ENCODE measurements at regions not wholly inside any gene's neighbourhood (a gene's known extent, or its start where the extent isn't known, plus 50 kb on each side); places are given as distances from the start of the nearest gene placed in this dataset.
"Not testable (repeated sequence)": the region's sequence is repeated elsewhere in the genome, so short reads cannot be mapped to it uniquely, and the experiment has no call there.

DNA sequence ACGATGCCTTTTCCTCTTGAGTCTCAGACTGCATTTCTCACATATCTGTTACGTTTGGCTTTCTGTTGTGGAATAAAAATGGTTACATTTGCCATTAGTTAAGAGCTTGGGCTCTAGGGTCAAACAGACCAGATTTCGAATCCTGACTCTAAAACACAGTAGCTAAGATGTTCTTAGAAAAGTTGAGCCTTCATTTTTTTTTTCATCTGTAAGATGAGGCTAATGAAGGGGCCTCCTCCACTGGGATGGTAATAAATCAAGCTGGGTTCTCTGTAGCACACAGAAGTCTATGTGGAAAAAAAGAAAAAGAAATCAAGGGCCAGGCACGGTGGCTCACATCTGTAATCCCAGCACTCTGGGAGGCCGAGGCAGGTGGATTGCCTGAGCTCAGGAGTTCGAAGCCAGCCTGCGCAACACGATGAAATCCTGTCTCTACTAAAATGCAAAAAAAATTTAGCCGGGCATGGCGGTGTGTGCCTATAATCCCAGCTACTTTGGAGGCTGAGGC is 49.9 kb upstream of the CAPRIN1 start:
- no peaks in the 10 kb centered on the region for H3K36me3 ChIP-seq (ENCODE audit: control insufficient read depth, insufficient read depth, low read length)
- no peaks in the 10 kb centered on the region for H3K9me3 ChIP-seq (ENCODE audit: control insufficient read depth, low read length)
- no peak for DNase-seq

DNA sequence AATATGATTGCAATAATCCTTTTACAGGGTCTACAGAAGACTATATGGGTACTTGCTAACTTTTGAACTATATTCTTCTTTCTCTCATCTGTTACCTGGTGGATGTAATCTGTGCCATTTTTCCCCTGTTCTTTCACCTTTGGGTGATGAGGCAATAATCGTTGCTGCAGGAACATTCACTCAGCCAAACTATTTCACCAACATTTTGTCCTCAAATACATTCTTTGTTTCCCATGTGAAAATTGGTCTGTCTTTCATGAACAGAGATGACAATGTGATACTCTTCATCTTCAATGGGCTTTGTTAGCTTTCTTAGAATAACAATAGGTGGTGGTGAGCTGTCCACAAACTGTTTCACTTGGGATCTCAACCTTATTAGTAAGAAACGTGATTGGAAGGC is 52.1 kb upstream of the CAPRIN1 start:
- DNase-seq, result no peak
- Histone ChIP-seq H3K4me3 (ENCODE audit: insufficient read depth, low read depth, low read length, poor library complexity, severe bottlenecking) (no peak overlapping the region), H3K4me1 (ENCODE audit: control insufficient read depth, insufficient read depth, low read length, poor library complexity, severe bottlenecking) (no peaks in the 10 kb centered on the region), H3K9me3 (ENCODE audit: control insufficient read depth, low read length) (no peaks in the 10 kb centered on the region), H3K27me3 (replicated peaks; ENCODE audit: control insufficient read depth, insufficient read depth, low read length, poor library complexity, severe bottlenecking) (peaks cover 4% of the 10 kb centered on the region), H3K36me3 (ENCODE audit: control insufficient read depth, insufficient read depth, low read length) (no peaks in the 10 kb centered on the region), H3K27ac (ENCODE audit: insufficient read depth, low read length, poor library complexity, severe bottlenecking) (no peak overlapping the region)

More for the DNA sequence above, 49.9 kb upstream of the CAPRIN1 start:
- peaks cover 4% of the 10 kb centered on the region for H3K27me3 ChIP-seq (replicated peaks; ENCODE audit: control insufficient read depth, insufficient read depth, low read length, poor library complexity, severe bottlenecking)
- no peak overlapping the region for H3K4me3 ChIP-seq (ENCODE audit: insufficient read depth, low read depth, low read length, poor library complexity, severe bottlenecking)
- H3K27ac ChIP-seq (ENCODE audit: insufficient read depth, low read length, poor library complexity, severe bottlenecking), result no peak overlapping the region
- H3K4me1 ChIP-seq (ENCODE audit: control insufficient read depth, insufficient read depth, low read length, poor library complexity, severe bottlenecking), result no peaks in the 10 kb centered on the region

GRCh38 chr11:33997584-33998251 is 53.8 kb upstream of the CAPRIN1 start:
- no peak overlapping the region for H3K4me3 ChIP-seq (ENCODE audit: insufficient read depth, low read depth, low read length, poor library complexity, severe bottlenecking)

DNA sequence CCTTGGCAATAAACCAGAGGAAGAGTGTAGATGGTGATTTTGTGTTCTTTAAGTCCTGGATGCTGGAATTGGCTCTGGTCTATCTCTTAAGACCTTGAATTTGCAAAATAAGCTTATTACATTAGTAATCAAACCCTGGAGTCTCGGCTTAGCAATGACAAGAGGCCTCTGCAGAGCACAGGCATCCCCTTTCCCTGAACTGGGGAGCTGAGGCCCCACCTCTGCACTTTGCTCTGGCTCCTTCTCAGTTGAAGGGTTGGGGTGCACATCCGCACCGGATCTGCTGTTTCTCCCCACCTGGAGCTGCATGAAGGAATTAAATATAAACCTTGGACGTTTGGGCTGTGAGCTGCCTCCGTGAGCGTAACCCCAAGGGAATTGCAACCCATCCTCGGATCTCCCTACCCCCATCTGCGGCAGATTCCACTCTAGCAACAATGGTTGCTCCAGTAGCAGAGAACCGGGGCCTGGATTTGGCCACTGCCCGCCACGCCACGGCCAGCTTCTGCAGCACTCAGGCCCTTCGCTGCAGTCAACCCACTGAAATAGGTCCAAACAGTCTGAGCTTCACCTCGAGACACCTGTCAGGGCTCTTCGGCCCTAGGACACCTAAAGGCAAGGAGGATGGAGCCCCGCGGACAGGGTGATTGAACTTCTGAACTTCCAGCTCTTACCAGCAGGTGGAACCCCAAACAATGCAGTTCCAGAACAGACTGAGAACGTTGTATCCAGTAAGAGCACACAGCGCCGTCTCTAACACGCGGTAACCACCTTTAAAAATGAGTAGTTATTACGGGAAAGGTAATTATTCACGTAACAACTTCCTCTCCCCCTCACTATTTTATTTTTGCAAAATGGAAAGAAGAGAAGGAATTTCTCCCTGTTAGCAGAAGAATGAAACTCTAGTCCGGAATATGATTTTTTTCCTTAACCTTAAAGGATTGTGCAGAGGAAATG is 54.8 kb upstream of the CAPRIN1 start:
- Histone ChIP-seq H3K4me1 (ENCODE audit: control insufficient read depth, insufficient read depth, low read length, poor library complexity, severe bottlenecking) (no peaks in the 10 kb centered on the region), H3K36me3 (ENCODE audit: control insufficient read depth, insufficient read depth, low read length) (no peaks in the 10 kb centered on the region), H3K9me3 (ENCODE audit: control insufficient read depth, low read length) (no peaks in the 10 kb centered on the region), H3K27me3 (replicated peaks; ENCODE audit: control insufficient read depth, insufficient read depth, low read length, poor library complexity, severe bottlenecking) (peaks cover 4% of the 10 kb centered on the region), H3K4me3 (ENCODE audit: insufficient read depth, low read depth, low read length, poor library complexity, severe bottlenecking) (no peak overlapping the region), H3K27ac (ENCODE audit: insufficient read depth, low read length, poor library complexity, severe bottlenecking) (no peak overlapping the region)
- peak; percentile 33 to 55 (median 47) for DNase-seq

More at GRCh38 chr11:33997584-33998251, 53.8 kb upstream of the CAPRIN1 start:
- H3K4me1 ChIP-seq (ENCODE audit: control insufficient read depth, insufficient read depth, low read length, poor library complexity, severe bottlenecking), result no peaks in the 10 kb centered on the region
- H3K36me3 ChIP-seq (ENCODE audit: control insufficient read depth, insufficient read depth, low read length), result no peaks in the 10 kb centered on the region
- peaks cover 4% of the 10 kb centered on the region for H3K27me3 ChIP-seq (replicated peaks; ENCODE audit: control insufficient read depth, insufficient read depth, low read length, poor library complexity, severe bottlenecking)
- no peak for DNase-seq
- H3K27ac ChIP-seq (ENCODE audit: insufficient read depth, low read length, poor library complexity, severe bottlenecking), result no peak overlapping the region
- no peaks in the 10 kb centered on the region for H3K9me3 ChIP-seq (ENCODE audit: control insufficient read depth, low read length)

DNA sequence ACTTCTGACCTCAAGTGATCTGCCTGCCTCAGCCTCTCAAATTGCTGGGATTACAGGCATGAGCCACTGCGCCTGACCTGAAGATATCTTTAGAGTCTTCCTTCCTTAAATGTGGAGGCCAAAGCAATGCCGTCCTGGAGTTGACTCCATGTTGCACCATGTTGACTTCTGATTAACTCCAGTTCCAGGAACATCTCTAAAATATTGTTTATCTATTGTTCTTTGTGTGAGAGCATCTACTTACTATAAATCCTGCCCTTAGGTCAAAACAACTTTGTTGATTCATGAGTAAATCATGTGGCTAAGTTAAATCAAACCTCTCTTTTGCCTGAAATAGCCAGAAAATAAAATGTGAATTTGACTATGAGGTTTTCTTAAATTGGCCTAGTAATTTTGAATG is 56.6 kb upstream of the CAPRIN1 start:
- no peaks in the 10 kb centered on the region for H3K36me3 ChIP-seq (ENCODE audit: control insufficient read depth, insufficient read depth, low read length)
- H3K9me3 ChIP-seq (ENCODE audit: control insufficient read depth, low read length), result no peaks in the 10 kb centered on the region
- no peak for DNase-seq
- peaks cover 4% of the 10 kb centered on the region for H3K27me3 ChIP-seq (replicated peaks; ENCODE audit: control insufficient read depth, insufficient read depth, low read length, poor library complexity, severe bottlenecking)
- no peak overlapping the region for H3K4me3 ChIP-seq (ENCODE audit: insufficient read depth, low read depth, low read length, poor library complexity, severe bottlenecking)
- H3K4me1 ChIP-seq (ENCODE audit: control insufficient read depth, insufficient read depth, low read length, poor library complexity, severe bottlenecking), result no peaks in the 10 kb centered on the region
- no peak overlapping the region for H3K27ac ChIP-seq (ENCODE audit: insufficient read depth, low read length, poor library complexity, severe bottlenecking)

GRCh38 chr11:33991136-33991535 is 60.4 kb upstream of the CAPRIN1 start:
- not testable (repeated sequence) for H3K36me3 ChIP-seq (ENCODE audit: control insufficient read depth, insufficient read depth, low read length); H3K9me3 ChIP-seq (ENCODE audit: control insufficient read depth, low read length); H3K4me1 ChIP-seq (ENCODE audit: control insufficient read depth, insufficient read depth, low read length, poor library complexity, severe bottlenecking); DNase-seq; H3K27ac ChIP-seq (ENCODE audit: insufficient read depth, low read length, poor library complexity, severe bottlenecking); H3K4me3 ChIP-seq (ENCODE audit: insufficient read depth, low read depth, low read length, poor library complexity, severe bottlenecking); H3K27me3 ChIP-seq (replicated peaks; ENCODE audit: control insufficient read depth, insufficient read depth, low read length, poor library complexity, severe bottlenecking)

GRCh38 chr11:33990131-33990530 is 61.4 kb upstream of the CAPRIN1 start:
- H3K27ac ChIP-seq (ENCODE audit: insufficient read depth, low read length, poor library complexity, severe bottlenecking); H3K4me3 ChIP-seq (ENCODE audit: insufficient read depth, low read depth, low read length, poor library complexity, severe bottlenecking); H3K9me3 ChIP-seq (ENCODE audit: control insufficient read depth, low read length); H3K4me1 ChIP-seq (ENCODE audit: control insufficient read depth, insufficient read depth, low read length, poor library complexity, severe bottlenecking); H3K27me3 ChIP-seq (replicated peaks; ENCODE audit: control insufficient read depth, insufficient read depth, low read length, poor library complexity, severe bottlenecking); DNase-seq; H3K36me3 ChIP-seq (ENCODE audit: control insufficient read depth, insufficient read depth, low read length): not testable (repeated sequence)

DNA sequence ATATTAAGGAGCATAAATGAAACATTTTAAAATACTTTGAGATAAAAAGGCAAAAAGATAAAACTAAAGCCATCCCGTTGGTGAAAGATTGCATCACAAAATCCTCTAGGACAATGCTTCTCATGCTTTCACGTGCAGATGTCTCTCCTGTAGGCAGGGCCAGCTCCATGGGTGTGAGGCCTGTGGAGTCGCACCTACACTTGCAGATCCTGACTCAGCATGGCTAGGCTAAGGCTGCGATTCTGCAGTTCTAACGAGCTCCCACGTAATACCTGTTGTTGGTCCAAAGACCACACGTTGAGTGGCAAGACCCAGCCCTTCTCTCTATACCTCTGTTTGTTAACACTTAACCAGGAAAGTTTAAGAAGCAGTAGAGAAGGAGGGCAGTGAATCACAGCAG is 62.1 kb upstream of the CAPRIN1 start:
- Histone ChIP-seq H3K36me3 (ENCODE audit: control insufficient read depth, insufficient read depth, low read length) (no peaks in the 10 kb centered on the region), H3K9me3 (ENCODE audit: control insufficient read depth, low read length) (no peaks in the 10 kb centered on the region), H3K27ac (ENCODE audit: insufficient read depth, low read length, poor library complexity, severe bottlenecking) (no peak overlapping the region), H3K27me3 (replicated peaks; ENCODE audit: control insufficient read depth, insufficient read depth, low read length, poor library complexity, severe bottlenecking) (no peaks in the 10 kb centered on the region), H3K4me1 (ENCODE audit: control insufficient read depth, insufficient read depth, low read length, poor library complexity, severe bottlenecking) (no peaks in the 10 kb centered on the region), H3K4me3 (ENCODE audit: insufficient read depth, low read depth, low read length, poor library complexity, severe bottlenecking) (no peak overlapping the region)
- DNase-seq, result no peak

GRCh38 chr11:33988586-33989370 is 62.8 kb upstream of the CAPRIN1 start:
- H3K4me3 ChIP-seq (ENCODE audit: insufficient read depth, low read depth, low read length, poor library complexity, severe bottlenecking), result no peak overlapping the region
- no peak for DNase-seq
- H3K4me1 ChIP-seq (ENCODE audit: control insufficient read depth, insufficient read depth, low read length, poor library complexity, severe bottlenecking), result no peaks in the 10 kb centered on the region
- H3K27me3 ChIP-seq (replicated peaks; ENCODE audit: control insufficient read depth, insufficient read depth, low read length, poor library complexity, severe bottlenecking), result no peaks in the 10 kb centered on the region
- H3K27ac ChIP-seq (ENCODE audit: insufficient read depth, low read length, poor library complexity, severe bottlenecking), result no peak overlapping the region
- no peaks in the 10 kb centered on the region for H3K36me3 ChIP-seq (ENCODE audit: control insufficient read depth, insufficient read depth, low read length)
- no peaks in the 10 kb centered on the region for H3K9me3 ChIP-seq (ENCODE audit: control insufficient read depth, low read length)

Measured in effector memory CD4-positive, alpha-beta T cell (primary cell).